H1 (cell line): ENCODE measurements at regions not wholly inside any gene's neighbourhood (a gene's known extent, or its start where the extent isn't known, plus 50 kb on each side); places are given as distances from the start of the nearest gene placed in this dataset.

ENCODE experiments used
- CTCF ChIA-PET: fragments of 300-600 bp; sonication (Branson Sonifier 250); formaldehyde crosslinking; loops from one replicate; lab custom pipeline; 2021; ENCODE audit not compliant: partially characterized antibody; lab: Charles Lee
- POLR2A ChIA-PET: fragments of 300-600 bp; sonication (Branson Sonifier 250); formaldehyde crosslinking; loops from one replicate; lab custom pipeline; 2021; ENCODE audit warnings: inconsistent platforms; ENCODE audit not compliant: partially characterized antibody; lab: Charles Lee
- DNase-seq, 2 experiments: peaks; one replicate each; pipeline versions ENCODE4 v3.0.0 to v3.0.0-alpha.2; 2010 to 2022; ENCODE audit warnings: low spot score in 2 of 2, low read depth in 1 of 2, mixed read lengths in 1 of 2
- FAIRE-seq: peaks from 2 replicates; lab custom pipeline; 2011; peaks lifted over from hg19 to GRCh38; lab: Jason Lieb, UNC
- H2AFZ ChIP-seq: 2 replicates; pipeline ENCODE4 v1.8.1; 2012; ENCODE audit warnings: low read length, inconsistent platforms
- H2AK5ac ChIP-seq: 2 replicates; pipeline ENCODE4 v1.6.1; 2013; ENCODE audit warnings: low read depth, low read length
- H2BK120ac ChIP-seq: replicated peaks from 2 replicates; pipeline ENCODE3; 2013; ENCODE audit warnings: low read depth, low read length, inconsistent platforms
- H2BK12ac ChIP-seq: 2 replicates; pipeline ENCODE4 v1.6.1; 2013; ENCODE audit warnings: low read depth, low read length
- H2BK15ac ChIP-seq: 2 replicates; pipeline ENCODE4 v1.6.1; 2013; ENCODE audit warnings: low read length
- H2BK20ac ChIP-seq: 2 replicates; pipeline ENCODE4 v1.6.1; 2013; ENCODE audit warnings: low read length
- H2BK5ac ChIP-seq: 2 replicates; pipeline ENCODE4 v1.6.1; 2013; ENCODE audit warnings: low read depth, low read length
- H3K14ac ChIP-seq: 2 replicates; pipeline ENCODE4 v1.6.1; 2013; ENCODE audit warnings: inconsistent platforms; ENCODE audit not compliant: insufficient read length
- H3K18ac ChIP-seq: 2 replicates; pipeline ENCODE4 v1.6.1; 2013; ENCODE audit warnings: low read length; ENCODE audit errors: extremely low read depth
- H3K23ac ChIP-seq: 2 replicates; pipeline ENCODE4 v1.6.1; 2013; ENCODE audit warnings: inconsistent platforms; ENCODE audit not compliant: insufficient read length
- H3K23me2 ChIP-seq: 2 replicates; pipeline ENCODE4 v1.6.1; 2013; ENCODE audit warnings: low read depth, low read length
- H3K27ac ChIP-seq: 2 replicates; pipeline ENCODE4 v1.6.1; 2011; ENCODE audit warnings: low read depth, low read length, inconsistent platforms
- H3K27me3 ChIP-seq, 4 experiments: replicated peaks in 1 of 4; 1 replicate in 1 of 4; 2 replicates in 3 of 4; pipeline versions ENCODE4 v1.6.1 to v1.8.1; 2011 to 2013; ENCODE audit warnings: low read length in 3 of 4, mild to moderate bottlenecking in 3 of 4, inconsistent platforms in 2 of 4, mixed read lengths in 2 of 4, moderate library complexity in 1 of 4; ENCODE audit not compliant: control insufficient read depth in 3 of 4, insufficient read depth in 3 of 4; ENCODE audit errors: extremely low read depth in 1 of 4
- H3K36me3 ChIP-seq, 4 experiments: 2 replicates each; pipeline versions ENCODE4 v1.6.1 to v1.8.1; 2011 to 2013; ENCODE audit warnings: mild to moderate bottlenecking in 4 of 4, low read length in 3 of 4, moderate library complexity in 2 of 4, control low read depth in 1 of 4, inconsistent platforms in 1 of 4; ENCODE audit not compliant: insufficient read depth in 4 of 4, control insufficient read depth in 2 of 4
- H3K4ac ChIP-seq: replicated peaks from 2 replicates; pipeline ENCODE3; 2013; ENCODE audit warnings: low read length, low read depth, mixed read lengths, inconsistent platforms; ENCODE audit not compliant: insufficient read length
- H3K4me1 ChIP-seq, 4 experiments: replicated peaks in 1 of 4; 1 replicate in 1 of 4; 2 replicates in 3 of 4; pipeline versions ENCODE4 v1.6.1 to v1.8.1; 2011 to 2013; ENCODE audit warnings: low read length in 3 of 4, inconsistent platforms in 2 of 4, mixed read lengths in 1 of 4; ENCODE audit not compliant: insufficient read depth in 4 of 4, control insufficient read depth in 3 of 4
- H3K4me2 ChIP-seq, 2 experiments: 2 replicates each; pipeline versions ENCODE4 v1.6.1 to v1.8.1; 2011 to 2013; ENCODE audit warnings: low read depth in 2 of 2, low read length in 2 of 2, control low read depth in 1 of 2, inconsistent platforms in 1 of 2, mild to moderate bottlenecking in 1 of 2; ENCODE audit not compliant: insufficient read depth in 1 of 2
- H3K4me3 ChIP-seq, 4 experiments: fragments of 200-600, 300-600 bp in 1 of 4; sonication (generic), shearing (Covaris generic), sonication (Bioruptor Twin) in 1 of 4; 2 replicates each; pipeline versions ENCODE4 v1.5.1 to v1.8.1; 2011 to 2016; ENCODE audit warnings: low read length in 4 of 4, low read depth in 3 of 4, control low read depth in 2 of 4, inconsistent platforms in 2 of 4, mild to moderate bottlenecking in 2 of 4, mixed read lengths in 1 of 4, moderate library complexity in 1 of 4; ENCODE audit not compliant: insufficient read depth in 2 of 4; ENCODE audit errors: extremely low read depth in 1 of 4
- H3K56ac ChIP-seq: replicated peaks from 2 replicates; pipeline ENCODE3; 2013; ENCODE audit warnings: low read depth, mild to moderate bottlenecking, mixed read lengths, low read length, inconsistent platforms; ENCODE audit not compliant: insufficient read length
- H3K79me1 ChIP-seq: 2 replicates; pipeline ENCODE4 v1.6.1; 2013; ENCODE audit warnings: low read depth, low read length, control low read depth
- H3K79me2 ChIP-seq, 2 experiments: 2 replicates each; pipeline versions ENCODE4 v1.6.1 to v1.8.1; 2012 to 2013; ENCODE audit warnings: low read length in 2 of 2, mild to moderate bottlenecking in 2 of 2, inconsistent platforms in 1 of 2; ENCODE audit not compliant: insufficient read depth in 2 of 2, control insufficient read depth in 1 of 2
- H3K9ac ChIP-seq, 4 experiments: replicated peaks in 1 of 4; 1 replicate in 1 of 4; 2 replicates in 3 of 4; pipeline versions ENCODE4 v1.6.1 to v1.8.1; 2011 to 2013; ENCODE audit warnings: low read depth in 3 of 4, low read length in 3 of 4, control low read depth in 2 of 4, mild to moderate bottlenecking in 2 of 4, moderate library complexity in 2 of 4, inconsistent platforms in 1 of 4; ENCODE audit errors: extremely low read depth in 1 of 4
- H3K9me3 ChIP-seq, 2 experiments: 2 replicates each; pipeline versions ENCODE4 v1.6.1 to v1.8.1; 2012 to 2013; ENCODE audit warnings: mild to moderate bottlenecking in 2 of 2, moderate library complexity in 2 of 2, control low read depth in 1 of 2, inconsistent platforms in 1 of 2, low read depth in 1 of 2, low read length in 1 of 2, mixed read lengths in 1 of 2; ENCODE audit not compliant: insufficient read depth in 2 of 2
- H4K20me1 ChIP-seq, 2 experiments: replicated peaks in 1 of 2; 2 replicates each; pipeline versions ENCODE3 to v1.8.1; 2011 to 2013; ENCODE audit warnings: inconsistent platforms in 2 of 2, low read length in 2 of 2, mild to moderate bottlenecking in 1 of 2; ENCODE audit not compliant: insufficient read depth in 2 of 2, control insufficient read depth in 1 of 2
- H4K5ac ChIP-seq: 2 replicates; pipeline ENCODE4 v1.6.1; 2013; ENCODE audit warnings: low read length, low read depth, mixed read lengths, inconsistent platforms; ENCODE audit not compliant: insufficient read length
- H4K8ac ChIP-seq: 2 replicates; pipeline ENCODE4 v1.8.0; 2013; ENCODE audit warnings: mild to moderate bottlenecking, moderate library complexity, low read length, inconsistent platforms; ENCODE audit not compliant: insufficient read depth; ENCODE audit errors: extremely low read depth
- H4K91ac ChIP-seq: replicated peaks from 2 replicates; pipeline ENCODE3; 2013; ENCODE audit warnings: low read length, mixed read lengths, inconsistent platforms; ENCODE audit not compliant: insufficient read length
- BACH1 ChIP-seq: IDR thresholded peaks from 2 replicates; pipeline ENCODE4 v1.6.1; 2012; ENCODE audit warnings: low read length, improper control_type of control experiment
- CBX5 ChIP-seq: fragments of 300-800, 300-1000 bp; sonication (generic); IDR thresholded peaks from 2 replicates; pipeline ENCODE4 v1.7.1; 2016; ENCODE audit warnings: antibody characterized with exemption, low read length, low read depth
- CBX8 ChIP-seq: fragments of 300-800, 300-1000 bp; sonication (generic); IDR thresholded peaks from 2 replicates; pipeline ENCODE4 v1.7.1; 2016; ENCODE audit warnings: low read depth, low read length, borderline replicate concordance
- NANOG ChIP-seq: IDR thresholded peaks from 2 replicates; pipeline ENCODE4 v1.6.1; 2011; ENCODE audit warnings: low read length, low read depth, mild to moderate bottlenecking, inconsistent platforms; ENCODE audit not compliant: insufficient read depth, poor library complexity, severe bottlenecking
- PHF8 ChIP-seq: fragments of 200-600 bp; sonication (generic); conservative IDR thresholded peaks from 2 replicates; pipeline ENCODE4 v1.7.1; 2012; ENCODE audit warnings: low read depth, mild to moderate bottlenecking, inconsistent platforms, low read length, moderate library complexity
- POLR2A ChIP-seq, 2 experiments: IDR thresholded peaks; 1 replicate in 1 of 2; 2 replicates in 1 of 2; pipeline ENCODE4 v1.6.1; 2011; ENCODE audit warnings: low read depth in 2 of 2, low read length in 2 of 2, mild to moderate bottlenecking in 2 of 2; ENCODE audit errors: control extremely low read depth in 1 of 2
- SIX5 ChIP-seq: IDR thresholded peaks from 2 replicates; pipeline ENCODE4 v1.6.1; 2011; ENCODE audit warnings: mild to moderate bottlenecking, low read depth, low read length
- SP2 ChIP-seq: IDR thresholded peaks from 2 replicates; pipeline ENCODE4 v1.6.1; 2012; ENCODE audit warnings: mild to moderate bottlenecking, low read length, inconsistent platforms
- SP4 ChIP-seq: IDR thresholded peaks from 2 replicates; pipeline ENCODE4 v1.6.1; 2012; ENCODE audit warnings: low read length, inconsistent platforms
- SRF ChIP-seq: IDR thresholded peaks from 2 replicates; pipeline ENCODE4 v1.6.1; 2011; ENCODE audit warnings: mild to moderate bottlenecking, low read depth, low read length, moderate library complexity
- SUZ12 ChIP-seq: fragments of 200-600 bp; sonication (generic); IDR thresholded peaks from 2 replicates; pipeline ENCODE4 v1.6.1; 2012; ENCODE audit warnings: mild to moderate bottlenecking, inconsistent platforms, low read length, moderate library complexity, mixed read lengths
- WGBS, 2 experiments: shearing (Covaris generic) in 1 of 2; methylation state at CpG; one replicate each; pipeline versions ENCODE4 v1.1.6 to v1.1.7; 2013 to 2015; ENCODE audit warnings: low lambda C conversion rate in 2 of 2, mixed read lengths in 2 of 2, inconsistent platforms in 1 of 2, low coverage in 1 of 2, missing lambda C conversion rate in 1 of 2; ENCODE audit not compliant: insufficient replicate concordance in 2 of 2, insufficient coverage in 1 of 2, insufficient read length in 1 of 2; ENCODE audit errors: extremely low coverage in 1 of 2, missing lambda C conversion rate in 1 of 2; 5-methylcytosine and 5-hydroxymethylcytosine counted together

- Histone ChIP-seq H3K9ac (no peak overlapping the region), H4K5ac (no peak overlapping the region), H3K9me3 (no peaks in the 10 kb centered on the region), H2BK20ac (no peak overlapping the region), H3K27ac (no peak overlapping the region), H4K8ac (no peak overlapping the region), H2BK12ac (no peak overlapping the region), H3K18ac (no peak overlapping the region), H3K4me3 (no peak overlapping the region), H3K4me2 (no peak overlapping the region), H4K91ac (no peak overlapping the region), H3K79me1 (no peaks in the 10 kb centered on the region), H2BK120ac (no peak overlapping the region), H2AK5ac (no peak overlapping the region), H3K23ac (no peak overlapping the region), H3K27me3 (no peaks in the 10 kb centered on the region), H4K20me1 (no peaks in the 10 kb centered on the region), H3K4ac (no peak overlapping the region), H3K79me2 (no peaks in the 10 kb centered on the region), H2BK5ac (no peak overlapping the region), H2AFZ (no peak overlapping the region), H3K4me1 (no peaks in the 10 kb centered on the region), H2BK15ac (no peak overlapping the region), H3K23me2 (no peaks in the 10 kb centered on the region), H3K14ac (no peak overlapping the region), H3K56ac (no peak overlapping the region), H3K36me3 (no peaks in the 10 kb centered on the region)
- DNase-seq (no peak), FAIRE-seq (no peak)
- ChIA-PET POLR2A (interaction anchor here (1.6 kb wide), 1 partner anchor 9 kb away, joined by 4 read pairs; no protein-coding TSS in a partner anchor), CTCF (interaction anchor here (0.6 kb wide), 1 partner anchor 53 kb away, joined by 3 read pairs; no protein-coding TSS in a partner anchor)
- WGBS, 2 experiments, result 94% methylated on average over 4 of the region's 4 CpGs; no CpG with 5 or more reads in 1 of the 2 experiments
- TF ChIP-seq CBX5, result no peak
- no peak for TF ChIP-seq BACH1
- TF ChIP-seq SRF, result no peak
- no peak for TF ChIP-seq NANOG
- TF ChIP-seq CBX8, result no peak
- TF ChIP-seq PHF8, result no peak
- no peak for TF ChIP-seq SP2
- TF ChIP-seq POLR2A (IDR thresholded peaks at IDR 0.05; ENCODE audit: control extremely low read depth in 1 of 2, low read depth in 2 of 2, low read length in 2 of 2), result no peak
- no peak for TF ChIP-seq SIX5
- TF ChIP-seq SP4, result no peak
- TF ChIP-seq SUZ12, result no peak
These were observed 102.4 kb upstream of the CSNK1A1L start for GRCh38 chr13:37207691-37208451.
